Stomach (tissue), 8 donors: ENCODE measurements at regions not wholly inside any gene's neighbourhood (a gene's known extent, or its start where the extent isn't known, plus 50 kb on each side); places are given as distances from the start of the nearest gene placed in this dataset.

Experiments used
- DNase-seq, 2 donors: peaks; one replicate each; pipeline versions ENCODE4 v3.0.0 to v3.0.0-alpha.2; 2013 to 2019
- H3K27ac ChIP-seq, 5 donors: fragments of 200-600 bp in 4 of 5; sonication (generic) in 4 of 5; one replicate each; pipeline ENCODE4 v1.5.1; 2013 to 2019; ENCODE audit warnings: mild to moderate bottlenecking in 1 of 5, moderate library complexity in 1 of 5
- H3K27me3 ChIP-seq, 3 donors: fragments of 200-600 bp; sonication (generic); one replicate each; pipeline ENCODE4 v1.5.1; 2017 to 2019; ENCODE audit warnings: mixed run types in 1 of 3
- H3K36me3 ChIP-seq, 4 donors: fragments of 200-600 bp; sonication (generic); 1 replicate in 3 of 4; 2 replicates in 1 of 4; pipeline ENCODE4 v1.5.1; 2016 to 2019
- H3K4me1 ChIP-seq, 4 donors: fragments of 200-600 bp; sonication (generic); one replicate each; pipeline ENCODE4 v1.5.1; 2016 to 2019
- H3K4me3 ChIP-seq, 4 donors: fragments of 200-600 bp; sonication (generic) in 3 of 4; one replicate each; pipeline ENCODE4 v1.5.1; 2016 to 2019; ENCODE audit warnings: mild to moderate bottlenecking in 1 of 4
- H3K9me3 ChIP-seq, 4 donors: fragments of 200-600 bp; sonication (generic); one replicate each; pipeline ENCODE4 v1.5.1; 2016 to 2019
- EP300 ChIP-seq: sonication (generic); formaldehyde crosslinking; IDR thresholded peaks from one replicate; pipeline ENCODE4 v1.6.1; 2017; ENCODE audit warnings: antibody characterized with exemption
- POLR2A ChIP-seq, 4 donors: fragments of 450-650 bp; IDR thresholded peaks; one replicate each; pipeline ENCODE4 v1.6.1; 2016; ENCODE audit warnings: antibody characterized with exemption in 4 of 4, control low read depth in 2 of 4, mild to moderate bottlenecking in 1 of 4, moderate library complexity in 1 of 4
- POLR2AphosphoS5 ChIP-seq, 3 donors: sonication (generic); formaldehyde crosslinking; IDR thresholded peaks; one replicate each; pipeline ENCODE4 v1.6.1; 2016; ENCODE audit warnings: antibody characterized with exemption in 3 of 3
- WGBS, 5 donors: extraction: QIAGEN DNeasy Blood & Tissue Kit in 3 of 5; methylation state at CpG; one replicate each; pipeline versions ENCODE4 v1.1.5 to v1.1.7; 2013 to 2018; 5-methylcytosine and 5-hydroxymethylcytosine counted together
- intact Hi-C: fragments of 100-400 bp; cut with DNase I; formaldehyde crosslinking; loops from one replicate; pipeline ENCODE4 v1.15.1; 2023; ENCODE audit warnings: low total_unique reads
- TF ChIP-seq, protein P1 (sequence below), 7 experiments: fragments of 450-650 bp in 4 of 7; fragments of 200-600 bp in 3 of 7; sonication (generic) in 3 of 7; IDR thresholded peaks; one replicate each; pipeline ENCODE4 v1.5.1; 2016 to 2019; ENCODE audit warnings: antibody characterized with exemption in 7 of 7, control low read depth in 2 of 7, mild to moderate bottlenecking in 1 of 7
- donor health status: healthy with polysubstance abuse.
- donor health status: Bipolar disorder and iron deficiency.
- donor health status: healthy.

- Histone ChIP-seq H3K27me3 (peaks cover 0 to 14% (median 0%) of the 10 kb centered on the region in 3 donors), H3K36me3 (no peaks in the 10 kb centered on the region), H3K27ac (no peak overlapping the region), H3K4me3 (no peak overlapping the region), H3K9me3 (peaks cover 0 to 4% (median 2%) of the 10 kb centered on the region in 4 donors), H3K4me1 (no peaks in the 10 kb centered on the region)
- 42 to 65% (median 59%) methylated on average over 1 of the region's 1 CpG for WGBS, 5 donors
- intact Hi-C loops, result no loop called here
- no peak for DNase-seq
- TF ChIP-seq, protein P1, sequence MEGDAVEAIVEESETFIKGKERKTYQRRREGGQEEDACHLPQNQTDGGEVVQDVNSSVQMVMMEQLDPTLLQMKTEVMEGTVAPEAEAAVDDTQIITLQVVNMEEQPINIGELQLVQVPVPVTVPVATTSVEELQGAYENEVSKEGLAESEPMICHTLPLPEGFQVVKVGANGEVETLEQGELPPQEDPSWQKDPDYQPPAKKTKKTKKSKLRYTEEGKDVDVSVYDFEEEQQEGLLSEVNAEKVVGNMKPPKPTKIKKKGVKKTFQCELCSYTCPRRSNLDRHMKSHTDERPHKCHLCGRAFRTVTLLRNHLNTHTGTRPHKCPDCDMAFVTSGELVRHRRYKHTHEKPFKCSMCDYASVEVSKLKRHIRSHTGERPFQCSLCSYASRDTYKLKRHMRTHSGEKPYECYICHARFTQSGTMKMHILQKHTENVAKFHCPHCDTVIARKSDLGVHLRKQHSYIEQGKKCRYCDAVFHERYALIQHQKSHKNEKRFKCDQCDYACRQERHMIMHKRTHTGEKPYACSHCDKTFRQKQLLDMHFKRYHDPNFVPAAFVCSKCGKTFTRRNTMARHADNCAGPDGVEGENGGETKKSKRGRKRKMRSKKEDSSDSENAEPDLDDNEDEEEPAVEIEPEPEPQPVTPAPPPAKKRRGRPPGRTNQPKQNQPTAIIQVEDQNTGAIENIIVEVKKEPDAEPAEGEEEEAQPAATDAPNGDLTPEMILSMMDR (IDR thresholded peaks at IDR 0.05), result no peak
- TF ChIP-seq POLR2AphosphoS5 (IDR thresholded peaks at IDR 0.05) (no peak), POLR2A (IDR thresholded peaks at IDR 0.05) (no peak), EP300 (no peak)
Observed at GRCh38 chr3:71850654-71851053, 65.7 kb upstream of the PROK2 start.

- DNase-seq, result no peak
- no peak for TF ChIP-seq POLR2AphosphoS5 (IDR thresholded peaks at IDR 0.05)
- no peak for TF ChIP-seq EP300
- TF ChIP-seq, protein P1 (IDR thresholded peaks at IDR 0.05), result no peak
- TF ChIP-seq POLR2A (IDR thresholded peaks at IDR 0.05), result no peak
- Histone ChIP-seq H3K27ac (no peak overlapping the region), H3K4me3 (no peak overlapping the region), H3K36me3 (no peaks in the 10 kb centered on the region), H3K9me3 (peaks cover 0 to 4% (median 2%) of the 10 kb centered on the region in 4 donors), H3K4me1 (no peaks in the 10 kb centered on the region), H3K27me3 (peaks cover 0 to 17% (median 0%) of the 10 kb centered on the region in 3 donors)
- intact Hi-C loops, result no loop called here
Observed at GRCh38 chr3:71849681-71850080, 64.7 kb upstream of the PROK2 start.

- Histone ChIP-seq H3K27me3 (peaks cover 0 to 27% (median 0%) of the 10 kb centered on the region in 3 donors), H3K4me1 (no peaks in the 10 kb centered on the region), H3K36me3 (no peaks in the 10 kb centered on the region), H3K27ac (no peak overlapping the region), H3K4me3 (no peak overlapping the region), H3K9me3 (peaks cover 0 to 4% (median 2%) of the 10 kb centered on the region in 4 donors)
- TF ChIP-seq POLR2AphosphoS5 (IDR thresholded peaks at IDR 0.05), result no peak
- no peak for TF ChIP-seq EP300
- TF ChIP-seq, protein P1 (IDR thresholded peaks at IDR 0.05), result no peak
- intact Hi-C loops, result no loop called here
- DNase-seq, result no peak
- WGBS, 5 donors, result 53 to 74% (median 63%) methylated on average over 4 of the region's 4 CpGs
Observed at GRCh38 chr3:71847794-71848193, 62.8 kb upstream of the PROK2 start.

- no peak for DNase-seq
- H3K4me3 ChIP-seq, result no peak overlapping the region
- H3K36me3 ChIP-seq, result no peaks in the 10 kb centered on the region
- peaks cover 0 to 27% (median 0%) of the 10 kb centered on the region in 3 donors for H3K27me3 ChIP-seq
- H3K9me3 ChIP-seq, result peaks cover 0 to 4% (median 2%) of the 10 kb centered on the region in 4 donors
- intact Hi-C loops, result no loop called here
- H3K27ac ChIP-seq, result no peak overlapping the region
- H3K4me1 ChIP-seq, result no peaks in the 10 kb centered on the region
- TF ChIP-seq EP300 (no peak), POLR2AphosphoS5 (IDR thresholded peaks at IDR 0.05) (no peak), POLR2A (IDR thresholded peaks at IDR 0.05) (no peak)
- TF ChIP-seq, protein P1 (IDR thresholded peaks at IDR 0.05), result no peak
- WGBS, 5 donors, result 69 to 79% (median 73%) methylated on average over 10 of the region's 10 CpGs
Observed at GRCh38 chr3:71846185-71846584, 61.2 kb upstream of the PROK2 start.
